ENCODE measurements at regions not wholly inside any gene's neighbourhood (a gene's known extent, or its start where the extent isn't known, plus 50 kb on each side); places are given as distances from the start of the nearest gene placed in this dataset.

GRCh38 chr12:59044791-59045190, 124.5 kb upstream of the LRIG3 start:
- no peak overlapping the region for H3K18ac ChIP-seq (ENCODE audit: low read depth, low read length)
- ChIA-PET POLR2A (ENCODE audit: unreplicated experiment) (no interaction called here), CTCF (no interaction called here)
- H3K4me2 ChIP-seq (ENCODE audit: low read depth, low read length): no peak overlapping the region
- H2BK120ac ChIP-seq (ENCODE audit: low read depth, low read length): no peak overlapping the region
- H2AFZ ChIP-seq (replicated peaks; ENCODE audit: low read length, poor library complexity): no peak overlapping the region
- dilution Hi-C loops (cut with HindIII; ENCODE audit: low sequenced_read_pairs, unreplicated experiment) (no loop called here), in situ Hi-C loops (cut with MboI; ENCODE audit: low sequenced_read_pairs) (no loop called here), intact Hi-C loops (cut with micrococcal nuclease) (no loop called here)
- DNase-seq: no peak
- H3K36me3 ChIP-seq (ENCODE audit: control insufficient read depth, insufficient read depth, low read length): no peaks in the 10 kb centered on the region
- H3K4me1 ChIP-seq (ENCODE audit: control insufficient read depth, insufficient read depth, low read length): peaks cover 12% of the 10 kb centered on the region
- no peak overlapping the region for H3K4me3 ChIP-seq (ENCODE audit: insufficient read depth, low read depth, low read length)
- no TSS peak for BruUV-seq (replicated peaks)
- no peaks in the 10 kb centered on the region for H3K79me1 ChIP-seq (ENCODE audit: low read depth in 1 of 2, low read length in 2 of 2)
- H2AK9ac ChIP-seq (replicated peaks; ENCODE audit: low read depth, low read length, poor library complexity): no peak overlapping the region
- H3K27ac ChIP-seq (ENCODE audit: insufficient read depth, low read length): no peak overlapping the region
- H2BK15ac ChIP-seq (ENCODE audit: low read depth, low read length): no peak overlapping the region
- no peak overlapping the region for H3K4ac ChIP-seq (ENCODE audit: low read depth, low read length)
- no peak overlapping the region for H2BK5ac ChIP-seq (ENCODE audit: low read depth, low read length, poor library complexity, severe bottlenecking)
- H3K9ac ChIP-seq (ENCODE audit: low read depth, low read length): no peak overlapping the region
- no CpG with 5 or more reads among the region's 2 CpGs for WGBS, 2 experiments (ENCODE audit: extremely low coverage in 2 of 2, insufficient read length in 1 of 2)
- no peak overlapping the region for H4K91ac ChIP-seq (ENCODE audit: insufficient read depth, low read depth, low read length)
- no peak overlapping the region for H4K8ac ChIP-seq (ENCODE audit: low read depth in 2 of 2, low read length in 2 of 2)
- no peak for TF ChIP-seq MAFK (IDR thresholded peaks at IDR 0.05; ENCODE audit: low read depth, low read length)
- no peak for TF ChIP-seq NFE2L2 (IDR thresholded peaks at IDR 0.05; ENCODE audit: low read depth, low read length)
- no peak for TF ChIP-seq USF2 (IDR thresholded peaks at IDR 0.05; ENCODE audit: low read depth, low read length)
- TF ChIP-seq, protein P1, sequence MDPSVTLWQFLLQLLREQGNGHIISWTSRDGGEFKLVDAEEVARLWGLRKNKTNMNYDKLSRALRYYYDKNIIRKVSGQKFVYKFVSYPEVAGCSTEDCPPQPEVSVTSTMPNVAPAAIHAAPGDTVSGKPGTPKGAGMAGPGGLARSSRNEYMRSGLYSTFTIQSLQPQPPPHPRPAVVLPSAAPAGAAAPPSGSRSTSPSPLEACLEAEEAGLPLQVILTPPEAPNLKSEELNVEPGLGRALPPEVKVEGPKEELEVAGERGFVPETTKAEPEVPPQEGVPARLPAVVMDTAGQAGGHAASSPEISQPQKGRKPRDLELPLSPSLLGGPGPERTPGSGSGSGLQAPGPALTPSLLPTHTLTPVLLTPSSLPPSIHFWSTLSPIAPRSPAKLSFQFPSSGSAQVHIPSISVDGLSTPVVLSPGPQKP (IDR thresholded peaks at IDR 0.05; ENCODE audit: borderline replicate concordance, low read depth, low read length): no peak
- no peak for TF ChIP-seq CHD1 (IDR thresholded peaks at IDR 0.05; ENCODE audit: low read depth, low read length)
- no peak for TF ChIP-seq RFX5 (IDR thresholded peaks at IDR 0.05; ENCODE audit: low read depth, low read length)
- H4K20me1 ChIP-seq (ENCODE audit: insufficient read depth, low read length): no peaks in the 10 kb centered on the region; the same call in 1 of the 2 replicates
- H3K14ac ChIP-seq (replicated peaks; ENCODE audit: low read depth, low read length): no peak overlapping the region
- no peak overlapping the region for H4K5ac ChIP-seq (ENCODE audit: low read depth, low read length)
- H3K27me3 ChIP-seq (ENCODE audit: control insufficient read depth, insufficient read depth, low read length): no peaks in the 10 kb centered on the region
- no peaks in the 10 kb centered on the region for H3K9me3 ChIP-seq (ENCODE audit: control insufficient read depth, insufficient read depth, low read length)
- no peak for ATAC-seq (ENCODE audit: low read depth)
- no peak overlapping the region for H3K56ac ChIP-seq (ENCODE audit: extremely low read depth, insufficient read depth, low read length)
- H3K9me1 ChIP-seq (ENCODE audit: insufficient read depth, low read length): peaks cover 3% of the 10 kb centered on the region; the same call in 1 of the 2 replicates
- no peak overlapping the region for H2AK5ac ChIP-seq (ENCODE audit: low read depth, low read length)
- H3K23ac ChIP-seq (ENCODE audit: low read depth, low read length): no peak overlapping the region
- H2BK20ac ChIP-seq (ENCODE audit: low read depth, low read length): no peak overlapping the region

Data from IMR-90 (cell line).